Left ventricle myocardium inferior (tissue), 1 donor: ENCODE measurements at regions not wholly inside any gene's neighbourhood (a gene's known extent, or its start where the extent isn't known, plus 50 kb on each side); places are given as distances from the start of the nearest gene placed in this dataset.

Source experiments
- DNase-seq: peaks from one replicate; pipeline ENCODE4 v3.0.0-alpha.2; 2020
- H3K27ac ChIP-seq: fragments of 200-600 bp; replicated peaks from 2 replicates; pipeline ENCODE4 v1.8.0; 2021
- H3K27me3 ChIP-seq: fragments of 200-600 bp; 2 replicates; pipeline ENCODE4 v1.8.0; 2021; ENCODE audit warnings: low read depth
- H3K36me3 ChIP-seq: fragments of 200-600 bp; 2 replicates; pipeline ENCODE4 v1.8.0; 2021
- H3K4me1 ChIP-seq: fragments of 200-600 bp; 2 replicates; pipeline ENCODE4 v1.8.0; 2021
- H3K4me3 ChIP-seq: fragments of 200-600 bp; 2 replicates; pipeline ENCODE4 v1.8.0; 2021; ENCODE audit warnings: mild to moderate bottlenecking, moderate library complexity
- H3K9me3 ChIP-seq: fragments of 200-600 bp; replicated peaks from 2 replicates; pipeline ENCODE4 v1.8.0; 2021
- intact Hi-C: fragments of 100-400 bp; cut with micrococcal nuclease; formaldehyde crosslinking; loops from one replicate; pipeline ENCODE4 v1.11.0; 2022
- TF ChIP-seq, protein P1 (sequence below): fragments of 200-600 bp; IDR thresholded peaks from 2 replicates; pipeline ENCODE4 v1.8.0; 2021; ENCODE audit warnings: antibody characterized with exemption, mild to moderate bottlenecking, borderline replicate concordance
- donor health status: DM: no; HTN: yes; CAD: no; lungs with severe emphysema.

DNA sequence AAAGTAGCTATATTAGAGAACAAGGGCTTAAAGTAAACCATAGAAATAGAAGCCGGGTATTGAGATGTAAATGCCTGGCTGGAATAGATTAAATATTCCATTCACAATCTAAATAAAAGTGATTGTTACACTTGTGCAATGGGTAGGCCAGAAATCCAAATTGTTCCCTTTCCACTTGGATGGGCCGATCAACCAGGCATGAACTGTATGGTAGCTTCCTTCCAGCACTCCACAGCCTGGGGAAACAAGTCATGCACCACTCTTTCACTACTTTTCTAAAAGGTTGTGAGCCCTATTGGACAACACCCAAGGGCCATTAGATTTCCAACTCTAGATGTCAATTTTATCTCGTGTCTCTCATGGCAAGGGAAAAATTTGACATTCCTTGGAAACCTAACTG lies 407.3 kb upstream of the HSFY2 start:
- H3K9me3 ChIP-seq: peaks cover 21% of the 10 kb centered on the region
- no peak for DNase-seq
- intact Hi-C loops: no loop called here
- no peak overlapping the region for H3K27ac ChIP-seq
- H3K4me1 ChIP-seq: no peaks in the 10 kb centered on the region
- no peaks in the 10 kb centered on the region for H3K36me3 ChIP-seq
- H3K4me3 ChIP-seq: no peak overlapping the region
- no peaks in the 10 kb centered on the region for H3K27me3 ChIP-seq
- TF ChIP-seq, protein P1, sequence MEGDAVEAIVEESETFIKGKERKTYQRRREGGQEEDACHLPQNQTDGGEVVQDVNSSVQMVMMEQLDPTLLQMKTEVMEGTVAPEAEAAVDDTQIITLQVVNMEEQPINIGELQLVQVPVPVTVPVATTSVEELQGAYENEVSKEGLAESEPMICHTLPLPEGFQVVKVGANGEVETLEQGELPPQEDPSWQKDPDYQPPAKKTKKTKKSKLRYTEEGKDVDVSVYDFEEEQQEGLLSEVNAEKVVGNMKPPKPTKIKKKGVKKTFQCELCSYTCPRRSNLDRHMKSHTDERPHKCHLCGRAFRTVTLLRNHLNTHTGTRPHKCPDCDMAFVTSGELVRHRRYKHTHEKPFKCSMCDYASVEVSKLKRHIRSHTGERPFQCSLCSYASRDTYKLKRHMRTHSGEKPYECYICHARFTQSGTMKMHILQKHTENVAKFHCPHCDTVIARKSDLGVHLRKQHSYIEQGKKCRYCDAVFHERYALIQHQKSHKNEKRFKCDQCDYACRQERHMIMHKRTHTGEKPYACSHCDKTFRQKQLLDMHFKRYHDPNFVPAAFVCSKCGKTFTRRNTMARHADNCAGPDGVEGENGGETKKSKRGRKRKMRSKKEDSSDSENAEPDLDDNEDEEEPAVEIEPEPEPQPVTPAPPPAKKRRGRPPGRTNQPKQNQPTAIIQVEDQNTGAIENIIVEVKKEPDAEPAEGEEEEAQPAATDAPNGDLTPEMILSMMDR: no peak

DNA sequence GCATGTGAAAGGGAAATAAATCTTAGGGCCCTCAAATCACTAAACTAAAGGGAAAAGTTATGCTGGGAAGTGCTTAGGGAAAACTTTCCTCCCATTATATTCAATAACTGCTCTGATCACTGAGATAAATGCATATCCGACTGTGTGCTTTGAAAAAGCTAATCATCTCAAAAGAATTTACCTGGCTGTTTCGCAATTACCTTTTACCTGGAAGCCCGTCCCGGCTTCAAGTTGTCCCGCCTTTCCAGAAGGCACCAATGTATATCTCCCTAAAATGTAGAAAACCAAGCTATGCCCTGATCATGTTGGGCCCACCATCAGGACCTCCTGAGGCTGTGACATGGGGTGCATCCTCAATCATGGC lies 394.6 kb upstream of the HSFY2 start:
- Histone ChIP-seq H3K36me3 (no peaks in the 10 kb centered on the region), H3K4me3 (no peak overlapping the region), H3K27ac (no peak overlapping the region), H3K27me3 (no peaks in the 10 kb centered on the region), H3K9me3 (no peaks in the 10 kb centered on the region), H3K4me1 (no peaks in the 10 kb centered on the region)
- intact Hi-C loops: no loop called here
- no peak for DNase-seq
- TF ChIP-seq, protein P1: no peak

DNA sequence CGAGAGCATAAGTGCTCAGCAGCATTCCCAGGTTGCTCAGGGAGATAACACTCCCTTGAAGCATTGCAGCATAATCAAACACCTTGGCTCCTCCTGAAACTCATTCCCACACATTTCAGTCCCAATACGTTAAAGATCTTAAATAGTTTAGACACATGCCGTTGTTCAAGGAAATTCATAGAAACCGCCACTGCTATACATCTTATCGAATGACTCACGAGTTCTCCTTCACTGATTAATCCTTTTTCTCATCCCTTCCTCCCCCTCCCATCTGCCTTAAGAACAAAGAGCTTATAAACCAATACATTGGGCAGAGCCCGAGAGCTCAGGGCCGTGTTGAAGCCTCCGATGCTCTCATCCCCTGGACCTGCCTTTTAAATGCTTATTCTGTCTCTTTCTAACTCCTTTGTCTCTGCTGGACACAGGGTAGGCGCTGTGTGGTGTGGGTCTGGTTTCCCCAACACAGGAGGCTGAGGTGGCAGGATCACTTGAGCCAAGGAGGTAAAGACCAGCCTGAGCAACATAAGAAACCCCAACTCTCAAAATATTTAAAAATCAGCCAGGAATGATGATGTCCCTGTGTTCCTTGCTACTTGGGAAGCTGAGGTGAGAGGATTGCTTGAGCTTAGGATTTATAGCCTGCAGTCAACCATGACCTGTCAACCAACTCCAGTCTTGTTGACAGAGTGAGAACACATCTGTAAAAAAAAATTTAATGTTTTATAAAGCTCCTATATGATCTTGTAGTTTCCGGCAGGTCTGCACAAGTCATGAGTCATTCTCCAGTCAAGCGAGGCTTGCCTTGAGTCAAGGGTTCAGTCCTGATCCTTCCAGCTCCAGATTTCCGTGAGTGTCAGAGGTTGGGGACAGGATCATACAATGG lies 394.0 kb upstream of the HSFY2 start:
- intact Hi-C loops: no loop called here

DNA sequence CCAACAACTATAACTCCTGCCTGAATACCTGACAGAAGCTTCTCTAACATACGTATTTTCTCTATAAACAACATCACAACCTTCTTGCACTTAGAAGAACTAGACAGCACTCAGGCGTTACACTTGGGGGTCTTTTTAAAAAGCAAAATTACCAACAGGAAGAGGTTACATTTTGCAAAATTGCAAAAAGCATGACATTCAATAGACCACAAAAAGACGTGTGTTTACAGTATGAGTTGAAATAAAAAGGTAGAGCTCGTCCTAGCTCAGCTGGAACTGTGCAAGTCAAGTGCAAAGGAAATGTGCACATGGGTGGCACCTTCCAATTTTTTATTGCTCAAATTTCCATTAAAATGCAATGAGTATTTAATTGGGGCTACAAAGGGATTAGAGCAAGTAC lies 375.2 kb upstream of the HSFY2 start:
- no peaks in the 10 kb centered on the region for H3K9me3 ChIP-seq
- H3K27me3 ChIP-seq: no peaks in the 10 kb centered on the region
- no peaks in the 10 kb centered on the region for H3K4me1 ChIP-seq
- TF ChIP-seq, protein P1: no peak
- no peak for DNase-seq
- no peak overlapping the region for H3K4me3 ChIP-seq
- H3K36me3 ChIP-seq: no peaks in the 10 kb centered on the region
- intact Hi-C loops: no loop called here
- H3K27ac ChIP-seq: no peak overlapping the region

More for the DNA sequence above, 394.0 kb upstream of the HSFY2 start:
- Histone ChIP-seq H3K4me1 (no peaks in the 10 kb centered on the region), H3K27me3 (no peaks in the 10 kb centered on the region), H3K4me3 (no peak overlapping the region), H3K36me3 (no peaks in the 10 kb centered on the region), H3K27ac (no peak overlapping the region), H3K9me3 (no peaks in the 10 kb centered on the region)
- DNase-seq: no peak
- TF ChIP-seq, protein P1: no peak

DNA sequence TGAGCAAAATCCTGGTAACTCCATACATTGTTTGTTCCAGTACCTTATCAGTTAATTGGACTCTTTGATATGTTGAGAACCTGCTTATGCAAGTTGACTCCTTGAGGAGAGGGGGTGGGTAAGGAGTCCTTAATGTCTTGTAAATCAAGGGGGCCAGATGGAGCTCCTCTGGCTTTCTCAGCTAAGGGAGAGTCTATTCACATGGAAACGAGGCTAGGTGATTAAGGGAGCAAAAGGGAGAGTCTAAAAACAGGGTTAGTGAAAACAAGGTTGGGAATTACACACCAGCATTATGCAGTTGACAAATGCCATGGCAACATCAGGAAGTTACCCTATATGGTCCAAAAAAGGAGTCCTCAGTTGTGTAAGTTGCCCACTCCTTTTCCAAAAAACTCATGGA lies 372.8 kb upstream of the HSFY2 start:
- DNase-seq: no peak
- Histone ChIP-seq H3K27ac (no peak overlapping the region), H3K27me3 (no peaks in the 10 kb centered on the region), H3K9me3 (no peaks in the 10 kb centered on the region), H3K4me3 (no peak overlapping the region), H3K4me1 (no peaks in the 10 kb centered on the region), H3K36me3 (no peaks in the 10 kb centered on the region)
- TF ChIP-seq, protein P1: no peak
- intact Hi-C loops: no loop called here
